Heart right ventricle (tissue), 16 donors: ENCODE measurements at regions not wholly inside any gene's neighbourhood (a gene's known extent, or its start where the extent isn't known, plus 50 kb on each side); places are given as distances from the start of the nearest gene placed in this dataset.
"Not testable (repeated sequence)": the region's sequence is repeated elsewhere in the genome, so short reads cannot be mapped to it uniquely, and the experiment has no call there.

Source experiments
- ATAC-seq, 8 donors: fragments of 200-7000 bp; cut with Tn5 transposase; one replicate each; pipeline ENCODE4 v1.9.1; 2020; ENCODE audit warnings: mild to moderate bottlenecking in 8 of 8, moderate library complexity in 8 of 8, moderate number of reproducible peaks in 1 of 8
- DNase-seq, 2 donors: peaks; one replicate each; pipeline ENCODE4 v3.0.0-alpha.2; 2020
- H3K27ac ChIP-seq, 10 donors: fragments of 200-600 bp; sonication (generic) in 2 of 10; one replicate each; pipeline versions ENCODE4 v1.5.0 to v1.8.0; 2020 to 2022; ENCODE audit warnings: mild to moderate bottlenecking in 3 of 10
- H3K27me3 ChIP-seq, 7 donors: fragments of 200-600 bp; one replicate each; pipeline ENCODE4 v1.8.0; 2021 to 2022; ENCODE audit warnings: mild to moderate bottlenecking in 2 of 7
- H3K36me3 ChIP-seq, 9 donors: fragments of 200-600 bp; sonication (generic) in 1 of 9; one replicate each; pipeline versions ENCODE4 v1.5.0 to v1.8.0; 2020 to 2022; ENCODE audit warnings: mild to moderate bottlenecking in 2 of 9
- H3K4me1 ChIP-seq, 9 donors: fragments of 200-600 bp; sonication (generic) in 1 of 9; one replicate each; pipeline versions ENCODE4 v1.5.0 to v1.8.0; 2020 to 2022; ENCODE audit warnings: mild to moderate bottlenecking in 4 of 9
- H3K4me3 ChIP-seq, 10 donors: fragments of 200-600 bp; sonication (generic) in 2 of 10; one replicate each; pipeline versions ENCODE4 v1.5.0 to v1.8.0; 2020 to 2022; ENCODE audit warnings: mild to moderate bottlenecking in 7 of 10, moderate library complexity in 2 of 10
- H3K9me3 ChIP-seq, 11 donors: fragments of 200-600 bp in 10 of 11; sonication (generic) in 2 of 11; one replicate each; pipeline versions ENCODE4 v1.5.0 to v1.8.0; 2013 to 2022; ENCODE audit warnings: mild to moderate bottlenecking in 2 of 11, control low read depth in 1 of 11, moderate library complexity in 1 of 11
- WGBS, 2 donors: extraction: QIAGEN DNeasy Blood & Tissue Kit; methylation state at CpG; one replicate each; pipeline ENCODE4 v1.1.7; 2013; ENCODE audit warnings: inconsistent platforms in 1 of 2; 5-methylcytosine and 5-hydroxymethylcytosine counted together
- intact Hi-C, 10 donors: fragments of 100-400 bp; cut with DNase I; formaldehyde crosslinking; loops; one replicate each; pipeline versions ENCODE4 v1.11.1 to v1.14.2; 2022
- TF ChIP-seq, protein P1 (sequence below), 9 donors: fragments of 200-600 bp; sonication (generic) in 2 of 9; IDR thresholded peaks; one replicate each; pipeline versions ENCODE4 v1.5.0 to v1.8.0; 2021 to 2022; ENCODE audit warnings: antibody characterized with exemption in 9 of 9, mild to moderate bottlenecking in 5 of 9, moderate library complexity in 1 of 9
- donor health status: Arrhythmogenic right ventricular cardiomyopathy.
- donor health status: ischemic (EF 13 %, LVEDD 7.1; RV severe dilation, severe dysfunction).
- donor health status: healthy with polysubstance abuse.
- donor health status: DM: no; HTN: yes; CAD: no.
- donor health status: DM: no; HTN: no; CAD: no.
- donor health status: ischemic (EF 25% LVEDD 6.9; RV normal size, moderate dysfunction).
- donor health status: ischemic (EF 25% LVEDD 5.7; RV mildly dilated, moderate dysfunction).
- donor health status: healthy.
- donor health status: DM: yes; HTN: yes; CAD: no.
- donor health status: Ischemic cardiomyopathy.
- donor health status: ischemic (EF 35%, LVEDD 5.7; RV mildly dilated, moderate dysfunction).
- donor health status: nonischemic (EF 11% LVEDD 7.7; RV severe dilation, severe dysfunction).
- donor health status: DM: yes; HTN: yes; CAD: no.
- donor health status: PGD.
- donor health status: ischemic (EF 29% LVEDD 5.4; RV normal size, mild dysfunction).
- donor health status: nonischemic (EF 23%, LVEDD 6.1; RV moderate dilation, normal function).

DNA sequence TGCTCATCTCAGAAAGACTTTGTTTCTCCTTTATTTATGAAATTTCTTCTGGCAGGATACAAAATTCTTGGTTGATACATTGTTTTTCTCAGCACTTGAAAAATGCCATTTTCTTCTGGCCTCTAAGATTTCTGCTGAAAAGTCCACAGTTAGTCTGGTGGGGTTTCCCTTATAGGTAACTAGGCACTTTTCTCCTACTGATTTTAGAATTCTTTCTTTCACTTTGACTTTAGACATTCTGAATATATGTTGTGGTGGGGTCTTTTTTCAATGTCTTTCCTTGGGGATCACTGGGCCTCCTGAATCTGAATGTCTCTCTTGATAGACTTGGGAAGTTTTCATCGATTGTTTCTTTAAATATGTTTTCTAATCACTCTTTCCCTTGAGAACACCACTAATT, 79.6 kb downstream of the CETN3 start:
- DNase-seq (no peak), ATAC-seq (no peak)
- Histone ChIP-seq H3K36me3 (no peaks in the 10 kb centered on the region), H3K9me3 (peaks cover 0 to 10% (median 0%) of the 10 kb centered on the region in 11 donors), H3K4me3 (no peak overlapping the region), H3K4me1 (no peaks in the 10 kb centered on the region), H3K27me3 (peaks cover 0 to 11% (median 0%) of the 10 kb centered on the region in 7 donors), H3K27ac (no peak overlapping the region)
- intact Hi-C loops = no loop called here
- WGBS, 2 donors = 84 to 86% methylated on average over 1 of the region's 1 CpG
- TF ChIP-seq, protein P1, sequence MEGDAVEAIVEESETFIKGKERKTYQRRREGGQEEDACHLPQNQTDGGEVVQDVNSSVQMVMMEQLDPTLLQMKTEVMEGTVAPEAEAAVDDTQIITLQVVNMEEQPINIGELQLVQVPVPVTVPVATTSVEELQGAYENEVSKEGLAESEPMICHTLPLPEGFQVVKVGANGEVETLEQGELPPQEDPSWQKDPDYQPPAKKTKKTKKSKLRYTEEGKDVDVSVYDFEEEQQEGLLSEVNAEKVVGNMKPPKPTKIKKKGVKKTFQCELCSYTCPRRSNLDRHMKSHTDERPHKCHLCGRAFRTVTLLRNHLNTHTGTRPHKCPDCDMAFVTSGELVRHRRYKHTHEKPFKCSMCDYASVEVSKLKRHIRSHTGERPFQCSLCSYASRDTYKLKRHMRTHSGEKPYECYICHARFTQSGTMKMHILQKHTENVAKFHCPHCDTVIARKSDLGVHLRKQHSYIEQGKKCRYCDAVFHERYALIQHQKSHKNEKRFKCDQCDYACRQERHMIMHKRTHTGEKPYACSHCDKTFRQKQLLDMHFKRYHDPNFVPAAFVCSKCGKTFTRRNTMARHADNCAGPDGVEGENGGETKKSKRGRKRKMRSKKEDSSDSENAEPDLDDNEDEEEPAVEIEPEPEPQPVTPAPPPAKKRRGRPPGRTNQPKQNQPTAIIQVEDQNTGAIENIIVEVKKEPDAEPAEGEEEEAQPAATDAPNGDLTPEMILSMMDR (IDR thresholded peaks at IDR 0.05) = no peak

DNA sequence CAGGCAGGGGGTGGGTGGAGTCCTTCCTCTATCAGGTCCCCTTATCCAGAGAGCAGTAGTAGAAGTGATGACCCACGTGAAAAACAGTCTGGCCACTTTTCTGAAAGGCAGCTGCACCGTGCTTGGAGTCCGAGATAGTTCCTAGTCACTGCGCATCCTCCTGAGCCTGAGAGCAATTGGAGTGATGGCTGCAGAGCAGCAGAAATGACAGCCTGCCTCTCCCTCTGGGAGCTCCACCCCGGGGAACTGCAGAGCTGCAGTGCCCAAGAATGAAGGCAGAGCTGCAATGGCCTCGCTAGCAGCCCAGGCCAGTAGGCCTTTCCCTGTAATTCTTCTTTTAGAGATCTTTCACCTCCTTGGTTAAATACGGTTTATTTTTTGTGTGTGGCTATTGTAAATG, 82.6 kb downstream of the CETN3 start:
- no peak for DNase-seq
- ATAC-seq = no peak
- no peaks in the 10 kb centered on the region for H3K36me3 ChIP-seq
- TF ChIP-seq, protein P1 (IDR thresholded peaks at IDR 0.05) = no peak
- intact Hi-C loops = no loop called here
- WGBS, 2 donors = 49 to 50% methylated on average over 7 of the region's 7 CpGs
- peaks cover 0 to 16% (median under 1%) of the 10 kb centered on the region in 11 donors for H3K9me3 ChIP-seq
- peaks cover 0 to 4% (median 0%) of the 10 kb centered on the region in 7 donors for H3K27me3 ChIP-seq
- no peak overlapping the region for H3K4me3 ChIP-seq
- no peaks in the 10 kb centered on the region for H3K4me1 ChIP-seq
- no peak overlapping the region for H3K27ac ChIP-seq

DNA sequence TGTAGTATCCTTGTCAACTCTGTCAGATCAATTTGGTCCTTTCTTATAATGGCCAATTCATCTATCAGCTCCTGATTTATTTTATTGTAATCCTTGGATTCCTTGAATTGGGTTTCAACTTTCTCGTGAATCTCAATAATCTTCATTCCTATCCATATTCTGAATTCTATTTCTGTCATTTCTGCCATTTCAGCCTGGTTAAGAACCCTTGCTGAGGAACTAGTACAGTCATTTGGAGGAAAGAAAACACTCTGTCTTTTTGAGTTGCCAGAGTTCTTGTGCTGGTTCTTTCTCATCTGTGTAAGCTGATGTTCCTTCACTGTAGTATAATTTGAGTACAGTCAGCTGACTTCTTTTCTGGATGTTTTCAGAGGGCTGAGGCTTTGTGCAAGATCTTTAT, 84.5 kb downstream of the CETN3 start:
- Histone ChIP-seq H3K4me3 (no peak overlapping the region), H3K4me1 (no peaks in the 10 kb centered on the region), H3K27ac (no peak overlapping the region), H3K27me3 (no peaks in the 10 kb centered on the region), H3K36me3 (no peaks in the 10 kb centered on the region), H3K9me3 (peaks cover 0 to 30% (median 13%) of the 10 kb centered on the region in 11 donors)
- DNase-seq (no peak), ATAC-seq (no peak)
- TF ChIP-seq, protein P1 (IDR thresholded peaks at IDR 0.05) = no peak
- intact Hi-C loops = no loop called here
- 89 to 91% methylated on average over 1 of the region's 1 CpG for WGBS, 2 donors

DNA sequence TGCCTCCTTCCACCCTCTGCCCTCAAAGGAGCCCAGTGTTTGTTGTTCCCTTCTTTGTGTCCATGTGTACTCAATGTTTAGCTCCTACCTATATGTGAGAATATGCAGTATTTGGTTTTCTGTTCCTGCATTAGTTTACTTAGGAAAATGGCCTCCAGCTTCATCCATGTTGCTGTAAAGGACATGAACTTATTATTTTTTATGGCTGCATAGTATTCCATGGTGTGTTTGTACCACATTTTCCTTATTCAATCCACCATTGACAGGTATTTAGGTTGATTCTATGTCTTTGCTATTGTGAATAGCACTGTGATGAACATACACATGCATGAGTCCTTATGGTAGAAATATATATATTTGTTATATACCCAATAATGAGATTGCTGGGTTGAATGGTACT, 89.2 kb downstream of the CETN3 start:
- H3K27me3 ChIP-seq, H3K36me3 ChIP-seq, intact Hi-C loops, H3K4me3 ChIP-seq, H3K27ac ChIP-seq, H3K4me1 ChIP-seq, ATAC-seq, DNase-seq: not testable (repeated sequence)
- H3K9me3 ChIP-seq = peaks cover 0 to 26% (median 8%) of the 10 kb centered on the region in 11 donors

DNA sequence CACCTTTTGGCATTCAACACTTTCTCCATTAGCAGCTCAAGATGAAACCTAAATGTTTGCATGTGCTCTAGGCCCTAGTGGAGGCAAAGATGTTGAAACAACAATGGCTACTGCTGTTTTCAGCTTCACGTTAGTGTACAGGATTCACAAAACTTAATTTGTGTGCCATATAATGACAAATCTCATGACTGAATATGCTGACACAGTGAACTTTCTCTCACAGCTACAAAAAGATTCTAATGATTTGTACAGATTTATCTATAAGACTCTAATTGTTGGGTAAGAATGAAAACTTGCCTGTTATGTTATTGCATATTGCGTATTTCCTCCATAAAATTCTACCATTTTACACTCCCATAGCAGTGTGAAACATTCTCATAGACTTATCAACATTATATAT, 97.5 kb downstream of the CETN3 start:
- intact Hi-C loops = no loop called here
- 90 to 95% methylated on average over 2 of the region's 2 CpGs for whole genome bisulfite sequencing, 2 donors

More for the DNA sequence above, 97.5 kb downstream of the CETN3 start:
- Histone ChIP-seq H3K36me3 (no peaks in the 10 kb centered on the region), H3K4me1 (peaks cover 0 to 7% (median 0%) of the 10 kb centered on the region in 9 donors), H3K9me3 (peaks cover 0 to 3% (median 0%) of the 10 kb centered on the region in 11 donors), H3K27me3 (no peaks in the 10 kb centered on the region), H3K4me3 (no peak overlapping the region), H3K27ac (no peak overlapping the region)
- TF ChIP-seq, protein P1 (IDR thresholded peaks at IDR 0.05) = no peak
- DNase-seq = no peak
- no peak for ATAC-seq
